GM19324 (cell line): ENCODE measurements at regions not wholly inside any gene's neighbourhood (a gene's known extent, or its start where the extent isn't known, plus 50 kb on each side); places are given as distances from the start of the nearest gene placed in this dataset.
"Not testable (repeated sequence)": the region's sequence is repeated elsewhere in the genome, so short reads cannot be mapped to it uniquely, and the experiment has no call there.

Experiments used
- ATAC-seq: cut with Tn5 transposase; IDR thresholded peaks from one replicate; pipeline ENCODE4 v1.9.1; 2021; ENCODE audit warnings: mild to moderate bottlenecking, moderate library complexity; ENCODE audit not compliant: unreplicated experiment, low FRiP score

DNA sequence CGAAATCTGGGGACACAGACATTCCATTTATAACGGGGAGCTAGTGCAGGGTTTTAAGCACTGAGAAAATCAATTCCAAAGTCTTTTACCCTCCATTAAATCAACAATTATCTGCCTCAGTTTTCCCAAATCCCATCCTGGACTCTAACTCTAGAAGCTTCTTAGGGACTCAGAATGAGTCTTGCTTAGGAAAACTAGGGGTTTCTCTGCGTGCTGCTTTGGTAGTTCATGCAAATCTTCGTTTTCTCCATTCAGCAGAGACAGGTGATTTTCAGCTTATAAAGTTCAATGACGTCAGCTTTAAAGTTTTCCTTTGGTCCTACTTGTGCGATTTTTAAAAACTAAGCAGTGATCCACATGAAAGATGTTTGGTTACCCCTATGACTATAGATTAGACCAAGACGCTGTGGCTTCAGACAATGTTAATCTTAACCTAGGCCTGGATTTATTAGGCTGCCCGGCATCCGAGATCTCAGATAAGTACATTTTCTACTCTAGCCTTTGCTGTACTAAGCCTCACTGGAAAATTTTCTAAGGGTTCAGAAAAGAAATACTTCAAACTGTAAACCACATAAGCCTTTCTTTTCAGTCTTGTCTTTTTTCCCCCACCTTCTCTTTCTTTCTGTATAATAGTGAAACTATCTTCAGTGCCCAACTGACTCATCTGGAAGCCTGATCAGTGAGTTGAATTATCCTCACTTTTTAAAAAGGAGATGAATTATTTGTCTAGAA is 121.4 kb upstream of the GATB start:
- ATAC-seq, result no peak

DNA sequence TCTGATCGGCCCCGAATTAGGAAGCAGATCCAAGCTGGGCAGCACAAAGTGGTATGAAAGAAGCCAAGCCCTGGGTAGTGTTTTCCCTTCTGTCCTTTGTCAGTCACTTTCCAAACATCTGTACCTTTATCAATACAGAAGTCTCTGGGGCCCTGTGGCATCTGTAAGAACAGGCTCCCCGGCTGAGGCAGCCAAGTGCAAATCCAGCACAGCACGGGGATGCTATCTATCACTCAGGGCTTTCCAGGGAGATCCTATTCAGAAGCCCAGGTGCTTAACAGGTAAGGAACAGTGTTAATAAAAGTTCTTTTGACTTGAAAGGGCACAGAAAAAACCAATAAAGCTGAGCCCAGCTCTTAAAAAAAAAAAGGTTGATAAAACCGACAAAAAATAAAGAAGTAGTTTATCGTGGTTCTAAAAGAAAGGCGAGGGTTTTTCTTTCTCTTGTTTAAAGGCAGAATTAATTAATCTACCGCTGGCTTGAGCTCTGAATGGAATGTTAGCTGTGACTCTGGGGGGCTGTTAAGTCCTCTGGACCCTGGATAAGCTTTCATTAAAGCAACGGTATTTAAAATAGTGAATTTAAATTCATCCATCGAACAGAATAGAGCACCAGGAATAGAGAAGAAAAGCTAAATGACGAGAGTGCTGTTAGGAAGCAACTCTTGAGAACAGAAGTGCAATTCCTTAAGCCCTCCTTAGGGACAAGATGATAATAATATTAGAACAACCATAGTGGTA is 119.1 kb upstream of the GATB start:
- ATAC-seq, result no peak

DNA sequence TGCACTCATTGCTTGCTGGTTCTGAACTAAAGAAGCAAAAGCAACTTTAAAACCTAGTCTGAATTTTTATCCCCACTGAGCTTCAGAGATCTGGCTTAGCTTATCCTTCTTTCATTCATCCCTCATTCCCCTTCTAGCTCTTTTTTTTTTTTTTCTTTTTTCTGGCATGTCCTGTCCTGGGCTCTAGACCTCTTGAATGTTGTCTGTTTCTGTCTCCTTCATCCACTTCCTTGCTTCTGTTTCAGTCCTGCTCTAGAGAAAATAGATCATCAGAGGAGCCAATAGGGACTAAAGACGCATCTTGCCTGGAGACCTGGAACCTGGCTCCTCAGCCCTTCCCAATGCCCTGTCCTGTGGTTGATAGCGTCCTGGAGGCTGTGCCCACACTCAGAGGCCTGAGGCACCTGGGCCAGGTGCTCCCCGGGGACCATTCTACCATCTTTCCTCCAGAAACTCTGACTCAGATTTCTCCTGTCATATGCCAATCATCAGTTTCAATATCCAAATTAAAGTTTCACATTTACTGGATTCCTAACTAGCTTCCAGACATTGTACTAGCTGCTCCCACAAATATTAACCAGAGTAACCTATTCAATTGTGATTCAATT is 115.7 kb upstream of the GATB start:
- no peak for ATAC-seq

DNA sequence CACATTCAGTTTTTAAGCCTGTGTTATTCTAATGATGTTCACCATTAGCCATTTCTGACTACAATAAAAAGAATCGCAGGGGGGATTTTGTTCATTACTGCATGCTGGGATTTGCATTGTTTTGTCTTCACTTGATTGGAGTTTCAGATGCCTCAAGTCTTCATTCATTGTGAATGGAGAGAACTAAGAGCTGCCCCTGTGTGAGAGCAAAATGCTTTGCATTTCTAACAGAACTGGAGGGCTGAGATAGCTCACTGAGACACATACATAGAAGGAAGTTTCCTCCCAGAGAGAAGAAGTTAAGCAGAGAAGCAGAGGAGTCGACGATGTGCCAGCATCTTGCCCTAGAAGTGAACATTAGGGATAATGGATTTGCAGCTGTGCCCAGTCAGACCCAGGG is 113.5 kb upstream of the GATB start:
- no peak for ATAC-seq

DNA sequence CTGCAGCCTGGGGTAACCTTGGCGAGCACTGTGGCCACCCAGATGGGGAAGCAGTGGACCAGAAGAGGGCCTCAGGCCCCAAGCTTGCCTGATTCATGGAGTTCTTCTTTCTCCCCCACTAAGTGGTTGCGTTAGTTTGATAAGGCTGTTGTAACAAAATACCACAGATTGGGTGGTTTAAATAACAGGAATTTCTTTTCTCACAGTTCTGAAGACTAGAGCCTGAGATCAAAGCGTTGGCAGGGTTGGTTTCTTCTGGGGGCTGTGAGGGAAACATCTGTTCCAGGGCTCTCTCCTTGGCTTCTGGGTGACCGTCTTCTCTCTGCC is 105.7 kb upstream of the GATB start:
- no peak for ATAC-seq

DNA sequence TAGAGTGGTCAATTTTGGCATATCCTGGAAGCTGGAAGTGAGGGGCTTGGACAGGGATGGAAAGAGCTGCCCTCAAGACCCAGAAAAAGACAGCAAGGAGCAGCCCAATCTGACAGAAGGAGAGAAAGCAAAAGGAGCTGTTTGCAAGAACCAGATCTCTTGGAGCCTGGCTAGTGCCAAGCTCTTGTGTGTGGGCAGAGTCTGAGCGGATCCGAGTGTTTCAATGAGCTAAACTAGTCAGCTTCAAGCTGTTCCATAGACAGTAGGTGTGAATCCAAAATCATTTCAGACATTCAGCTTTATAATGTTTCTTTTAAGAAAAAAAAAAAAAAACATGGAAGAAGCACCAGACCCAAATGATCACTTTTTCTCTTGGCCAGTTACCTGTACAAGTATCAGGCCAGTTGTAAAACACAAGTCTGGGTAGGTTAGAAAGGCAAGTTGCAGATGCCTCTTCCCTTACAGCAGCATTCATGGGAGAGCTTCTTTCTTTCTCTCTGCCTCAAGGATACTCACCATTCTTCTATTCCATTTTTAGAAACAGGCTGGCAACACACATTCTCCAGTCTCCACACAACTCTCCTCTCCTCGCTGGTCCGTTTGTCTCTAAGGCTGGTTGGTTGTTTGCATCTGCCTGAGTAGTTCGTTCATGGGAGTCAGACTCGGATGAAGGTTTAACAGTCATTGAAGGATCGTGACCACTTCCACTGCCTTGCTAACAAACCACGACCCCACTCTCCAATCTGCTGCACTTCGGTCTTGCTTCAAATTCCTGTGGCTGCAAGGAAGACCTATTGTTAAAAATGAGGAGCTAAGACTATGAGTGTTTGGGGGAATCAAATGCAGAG is 105.2 kb upstream of the GATB start:
- no peak for ATAC-seq

DNA sequence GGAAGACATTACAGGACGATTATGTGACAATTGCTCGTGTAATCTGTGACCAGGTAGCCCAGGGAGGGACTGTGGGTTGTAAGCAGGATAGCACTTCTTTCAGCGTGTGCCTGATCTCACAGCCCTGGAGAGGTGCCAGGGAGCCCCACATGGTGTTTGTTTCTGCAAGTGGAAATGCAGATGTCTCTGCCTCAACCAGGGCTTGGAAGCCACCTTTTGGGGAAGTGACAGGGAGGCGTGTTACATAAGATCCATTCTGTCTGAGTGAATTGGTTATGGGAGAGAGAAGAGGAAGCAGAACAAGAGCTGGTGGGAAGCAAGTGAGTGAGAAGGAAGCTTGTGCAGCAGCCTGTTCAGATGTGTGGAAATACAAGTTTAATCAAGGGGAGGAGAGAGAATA is 104.5 kb upstream of the GATB start:
- ATAC-seq, result no peak

DNA sequence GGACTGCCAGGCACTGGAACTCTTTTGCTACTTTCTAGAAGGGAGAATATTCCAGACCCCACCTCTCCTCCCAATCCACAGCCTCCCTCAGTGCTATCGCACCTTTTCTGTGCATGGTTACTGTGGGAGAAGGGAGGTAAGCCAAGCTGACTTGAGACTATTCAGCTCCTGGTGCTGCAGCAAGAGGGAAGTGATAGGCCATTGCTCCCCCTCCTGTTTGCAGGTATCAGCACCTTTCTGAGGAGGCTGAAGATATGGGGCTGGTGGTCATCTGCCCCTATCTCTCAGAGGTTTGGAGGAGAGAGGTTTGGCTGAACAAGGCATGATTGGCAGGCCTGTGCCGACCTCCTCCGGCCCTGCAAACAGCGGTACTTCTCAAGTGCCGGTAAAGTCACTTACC is 103.3 kb upstream of the GATB start:
- ATAC-seq, result no peak

DNA sequence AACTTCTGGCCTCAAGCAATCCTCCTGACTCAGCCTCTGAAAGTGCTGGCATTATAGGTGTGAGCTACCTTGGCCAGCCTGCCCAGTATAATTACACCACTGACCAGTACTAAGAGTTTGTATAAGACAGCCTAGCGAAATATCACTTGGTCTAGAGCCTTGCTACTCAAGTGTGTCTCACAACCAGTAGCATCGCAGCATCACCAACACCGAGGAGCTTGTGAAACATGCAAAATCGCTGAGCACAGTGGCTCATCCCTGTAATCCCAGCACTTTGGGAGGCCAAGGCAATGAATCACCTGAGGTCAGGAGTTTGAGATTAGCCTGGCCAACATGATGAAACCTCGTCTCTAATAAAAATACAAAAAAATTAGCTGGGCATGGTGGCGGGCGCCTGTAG is 102.0 kb upstream of the GATB start:
- ATAC-seq, result no peak

DNA sequence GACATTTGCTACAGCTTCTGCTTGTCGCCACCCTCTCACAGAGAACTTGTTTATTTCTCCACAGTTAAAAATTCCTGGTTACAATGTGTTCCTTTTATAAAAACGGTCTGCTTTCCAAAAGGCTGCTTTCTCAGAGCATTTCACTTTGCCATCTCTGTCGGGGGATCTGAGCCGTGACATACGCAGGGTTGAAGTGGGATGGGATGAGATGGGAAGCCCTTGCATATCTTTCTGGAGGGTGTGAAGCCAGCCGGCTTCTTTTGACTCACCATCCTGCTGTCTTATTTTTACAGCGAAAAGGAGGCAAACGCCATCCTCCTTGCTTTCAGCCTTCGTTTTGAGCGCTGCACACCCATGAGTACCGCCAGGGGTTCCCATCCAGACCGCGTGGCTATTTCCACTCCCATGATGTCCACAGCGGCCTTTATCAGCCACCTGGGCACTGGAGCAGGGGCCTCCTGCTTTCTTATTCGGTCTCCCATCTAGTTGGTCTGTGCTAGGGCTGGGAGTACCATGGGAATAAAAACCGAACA is 99.8 kb upstream of the GATB start:
- ATAC-seq, result no peak

DNA sequence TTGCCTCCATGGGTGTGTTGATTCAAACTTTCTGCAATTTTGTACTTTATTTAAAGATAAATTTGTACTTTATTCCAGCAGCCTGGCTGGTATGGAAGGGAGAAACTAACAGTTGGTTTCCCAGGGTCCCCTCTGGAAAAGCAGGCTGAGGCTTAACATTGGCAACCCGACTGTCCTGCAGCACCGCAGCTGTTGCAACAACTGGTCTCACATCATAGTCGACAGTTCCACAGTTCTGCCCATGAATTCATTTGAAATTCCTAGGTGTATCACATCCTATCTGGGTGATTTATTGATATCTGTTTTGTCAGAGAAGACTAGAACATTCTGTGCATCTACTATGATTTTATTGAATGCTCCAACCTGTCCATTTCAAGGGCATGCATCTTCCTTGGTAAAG is 98.8 kb upstream of the GATB start:
- no peak for ATAC-seq

DNA sequence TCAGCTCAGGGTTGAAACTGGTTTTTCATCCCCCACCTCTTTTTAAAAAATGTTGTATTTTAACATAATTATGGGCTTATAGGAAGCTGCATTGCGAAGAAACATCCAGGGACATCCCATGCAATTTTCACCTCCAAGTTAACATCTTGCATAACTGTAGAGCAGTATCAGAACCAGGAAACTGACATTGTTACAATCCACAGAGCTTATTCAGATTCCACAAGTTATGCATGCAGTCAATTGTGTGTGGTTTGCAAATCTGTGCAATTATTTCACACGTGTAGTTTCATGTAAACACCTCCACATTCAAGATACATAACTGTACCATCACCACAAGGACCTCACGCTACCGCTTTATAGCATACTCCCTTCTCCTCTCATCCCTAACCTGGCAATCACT is 97.5 kb upstream of the GATB start:
- no peak for ATAC-seq

DNA sequence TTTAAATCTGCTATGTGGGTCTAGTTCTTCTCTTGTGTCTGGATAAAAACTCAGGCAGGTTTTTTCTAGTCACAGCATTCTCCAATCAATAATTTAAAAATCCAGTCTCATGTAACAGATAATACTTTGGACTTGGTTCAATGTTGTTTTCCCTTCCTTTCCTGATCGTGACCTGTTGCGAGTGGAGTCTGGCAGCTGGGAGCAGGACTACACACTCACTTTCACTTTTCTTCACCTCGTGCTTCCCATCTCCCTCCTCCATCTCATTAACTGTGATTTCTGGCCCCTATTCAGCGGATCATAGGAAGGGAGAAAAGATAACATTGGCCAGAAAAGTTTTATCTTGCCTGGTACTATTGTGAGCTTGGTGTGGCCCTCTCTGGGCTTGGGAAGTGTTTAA is 96.6 kb upstream of the GATB start:
- no peak for ATAC-seq

DNA sequence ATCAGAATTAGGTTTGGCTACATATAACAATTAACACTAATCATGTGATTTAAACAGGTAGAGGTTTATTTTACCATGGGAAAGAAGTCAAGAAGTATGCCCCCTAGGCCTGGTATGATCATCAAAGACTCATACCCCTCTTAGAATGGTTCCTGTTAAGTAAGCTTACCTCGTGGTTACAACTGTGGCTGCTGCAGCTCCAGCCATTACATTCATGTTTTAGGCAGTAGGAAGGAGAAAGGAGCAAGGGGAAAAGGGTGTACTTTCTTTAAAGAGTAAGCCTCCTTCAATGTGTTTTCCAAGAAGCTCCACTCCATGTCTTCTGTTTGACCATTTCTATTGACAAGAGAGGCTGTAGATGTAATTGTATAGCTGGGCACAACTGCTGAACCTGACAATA is 94.9 kb upstream of the GATB start:
- ATAC-seq, result no peak

DNA sequence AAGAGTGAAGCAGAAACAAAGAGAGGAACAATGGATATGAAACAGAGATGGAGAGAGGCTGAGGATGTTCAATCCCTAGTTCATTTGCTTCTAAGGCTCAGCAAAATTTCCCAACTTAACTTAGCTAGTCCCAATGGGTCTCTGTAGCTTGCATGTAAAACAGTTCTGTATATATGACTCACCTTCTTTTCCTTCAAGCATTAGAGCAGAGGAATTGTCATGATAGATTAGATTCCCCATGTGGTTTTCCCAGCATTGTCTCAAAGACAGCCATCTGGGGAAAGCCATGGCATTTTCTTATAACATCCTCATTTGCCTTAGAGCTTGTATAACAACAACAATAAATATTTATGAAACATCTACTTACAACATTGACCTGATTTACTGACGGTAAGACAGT is 93.9 kb upstream of the GATB start:
- ATAC-seq, result no peak

DNA sequence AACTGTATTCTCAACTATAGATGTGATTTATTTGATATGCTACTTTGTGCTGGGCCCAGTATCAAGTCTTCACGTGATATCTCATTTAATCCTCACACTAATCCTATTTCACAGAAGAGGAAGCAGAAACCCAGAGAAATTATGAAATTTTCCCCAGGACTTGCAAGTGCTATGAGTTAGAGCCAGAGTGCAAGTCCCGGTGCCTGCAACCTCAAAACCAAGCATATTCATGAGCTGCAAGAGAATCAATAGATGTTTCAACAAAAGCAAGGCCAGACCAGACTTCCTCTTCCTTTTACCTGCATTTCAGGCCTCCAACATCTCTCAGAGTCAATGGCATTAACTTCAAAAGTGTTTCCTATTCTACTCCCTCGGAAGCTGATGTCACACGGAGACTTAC is 92.2 kb upstream of the GATB start:
- no peak for ATAC-seq

DNA sequence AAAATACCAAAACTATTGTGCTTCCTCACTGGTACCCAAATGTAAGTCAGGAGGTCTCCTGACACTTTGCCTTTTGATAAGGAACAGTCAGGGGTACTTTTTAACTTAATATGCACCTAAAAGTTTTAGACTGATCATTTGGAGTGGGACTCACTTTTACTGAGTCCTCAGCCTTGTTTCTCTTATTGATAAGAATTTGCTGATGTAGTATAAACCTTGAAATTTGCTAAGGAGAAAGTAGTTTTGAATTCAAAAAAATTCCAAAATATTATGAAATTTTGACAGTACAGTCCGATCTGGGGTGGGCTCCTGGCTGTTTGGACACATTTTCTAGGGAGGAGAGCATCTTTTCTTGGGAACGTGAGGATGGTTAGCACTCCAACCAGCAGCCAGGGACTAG is 91.4 kb upstream of the GATB start:
- no peak for ATAC-seq

DNA sequence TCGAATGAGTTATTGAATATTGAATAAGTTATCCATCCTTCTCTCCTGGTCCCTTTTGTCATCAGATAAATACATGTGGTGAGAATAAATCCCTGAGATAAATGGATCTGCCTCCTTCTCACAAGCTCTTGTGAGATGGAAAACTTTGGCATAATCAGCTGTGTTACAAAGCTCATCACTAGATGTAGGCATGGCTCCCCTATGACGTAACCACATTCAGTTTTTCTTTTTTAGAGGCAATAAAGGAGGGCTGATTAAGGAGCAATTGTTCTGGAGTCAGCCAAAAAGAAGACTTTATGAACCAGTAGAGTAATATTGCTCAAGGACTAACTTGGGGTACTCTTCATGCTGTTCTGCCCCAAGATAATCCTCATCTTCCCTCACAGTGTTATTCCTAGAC is 90.5 kb upstream of the GATB start:
- ATAC-seq, result no peak

DNA sequence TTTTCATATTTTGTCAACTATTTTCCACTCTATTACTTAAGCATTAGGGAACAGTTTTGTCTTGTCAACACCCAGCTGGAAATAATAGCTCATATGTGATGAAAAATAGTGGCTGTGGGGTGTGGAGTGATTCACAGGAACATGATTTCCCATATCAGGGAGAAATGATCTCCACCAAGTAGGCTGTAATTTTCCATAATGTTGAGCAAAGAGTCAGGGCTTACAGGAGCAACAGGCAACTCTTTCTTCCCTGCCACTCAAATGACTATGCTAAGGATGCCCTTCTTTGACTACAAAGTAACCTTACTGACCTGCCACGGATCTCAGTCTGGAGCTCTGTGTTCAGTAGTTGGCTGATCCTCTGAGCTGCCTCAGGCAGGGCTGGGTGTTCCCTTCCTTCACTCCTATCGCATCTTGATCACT is 90.0 kb upstream of the GATB start:
- ATAC-seq, result no peak

DNA sequence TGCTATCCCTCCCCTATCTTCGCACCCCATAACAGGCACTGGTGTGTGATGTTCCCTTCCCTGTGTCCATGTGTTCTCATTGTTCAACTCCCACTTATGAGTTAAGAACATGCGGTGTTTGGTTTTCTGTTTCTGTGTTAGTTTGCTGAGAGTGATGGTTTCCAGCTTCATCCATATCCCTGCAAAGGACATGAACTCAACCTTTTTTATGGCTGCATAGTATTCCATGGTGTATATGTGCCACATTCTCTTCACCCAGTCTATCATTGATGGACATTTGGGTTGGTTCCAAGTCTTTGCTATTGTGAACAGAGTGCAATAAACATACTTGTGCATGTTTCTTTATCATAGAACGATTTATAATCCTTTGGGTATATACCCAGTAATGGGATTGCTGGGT is 84.7 kb upstream of the GATB start:
- not testable (repeated sequence) for ATAC-seq
